SK-N-SH (cell line): ENCODE measurements at regions not wholly inside any gene's neighbourhood (a gene's known extent, or its start where the extent isn't known, plus 50 kb on each side); places are given as distances from the start of the nearest gene placed in this dataset.

ENCODE experiments used
- CTCF ChIA-PET: fragments of 300-600, 350-600 bp; formaldehyde crosslinking; extraction: SDS; loops from one replicate; lab custom pipeline; 2021; lab: Yijun Ruan, JAX
- POLR2A ChIA-PET: fragments of 350-600 bp; sonication (Branson Sonifier 250); formaldehyde crosslinking; extraction: SDS; loops from one replicate; lab custom pipeline; 2020; ENCODE audit warnings: antibody characterized with exemption, inconsistent platforms; lab: Yijun Ruan, JAX
- DNase-seq: peaks from one replicate; pipeline ENCODE4 v3.0.0; 2012
- H2AFZ ChIP-seq: fragments of 200-600 bp; sonication (generic); 2 replicates; pipeline ENCODE4 v1.8.1; 2016; ENCODE audit warnings: antibody characterized with exemption, mild to moderate bottlenecking, low read depth
- H3F3A ChIP-seq: fragments of 200-600 bp; sonication (generic); replicated peaks from 2 replicates; pipeline ENCODE3; 2016; ENCODE audit warnings: antibody characterized with exemption, mild to moderate bottlenecking; ENCODE audit not compliant: insufficient read depth
- H3K27ac ChIP-seq, 2 experiments: fragments of 200-500 bp in 1 of 2; fragments of 200-600 bp in 1 of 2; sonication (Bioruptor generic) in 1 of 2; sonication (generic), shearing (Covaris generic) in 1 of 2; 2 replicates each; pipeline versions ENCODE4 v1.5.1 to v1.6.1; 2014 to 2016; ENCODE audit warnings: low read depth in 2 of 2, inconsistent platforms in 1 of 2, low read length in 1 of 2, mild to moderate bottlenecking in 1 of 2, mixed read lengths in 1 of 2
- H3K27me3 ChIP-seq: fragments of 200-600 bp; sonication (generic), shearing (Covaris generic); 2 replicates; pipeline ENCODE4 v1.6.1; 2016; ENCODE audit warnings: mixed run types; ENCODE audit not compliant: insufficient read depth
- H3K36me3 ChIP-seq, 2 experiments: fragments of 200-500 bp in 1 of 2; fragments of 200-600 bp in 1 of 2; sonication (Bioruptor generic) in 1 of 2; sonication (generic) in 1 of 2; replicated peaks in 1 of 2; 2 replicates each; pipeline versions ENCODE3 to v1.5.1; 2014 to 2016; ENCODE audit warnings: low read length in 1 of 2, mild to moderate bottlenecking in 1 of 2; ENCODE audit not compliant: insufficient read depth in 2 of 2, control insufficient read depth in 1 of 2
- H3K4me1 ChIP-seq, 2 experiments: fragments of 200-500 bp in 1 of 2; fragments of 200-600 bp in 1 of 2; sonication (Bioruptor generic) in 1 of 2; sonication (generic), shearing (Covaris generic) in 1 of 2; 2 replicates each; pipeline versions ENCODE4 v1.5.1 to v1.6.1; 2014 to 2016; ENCODE audit warnings: low read depth in 1 of 2, low read length in 1 of 2, mixed run types in 1 of 2; ENCODE audit not compliant: insufficient read depth in 2 of 2, control insufficient read depth in 1 of 2
- H3K4me2 ChIP-seq: fragments of 200-600 bp; sonication (generic), shearing (Covaris generic); 2 replicates; pipeline ENCODE4 v1.6.1; 2017; ENCODE audit warnings: mixed run types
- H3K4me3 ChIP-seq, 2 experiments: fragments of 200-500 bp in 1 of 2; fragments of 200-600 bp in 1 of 2; sonication (Bioruptor generic) in 1 of 2; sonication (generic), shearing (Covaris generic) in 1 of 2; 2 replicates each; pipeline versions ENCODE4 v1.5.1 to v1.8.1; 2014 to 2016; ENCODE audit warnings: low read depth in 2 of 2, inconsistent platforms in 1 of 2, low read length in 1 of 2, mild to moderate bottlenecking in 1 of 2, mixed read lengths in 1 of 2, moderate library complexity in 1 of 2
- H3K79me2 ChIP-seq: fragments of 200-600 bp; sonication (generic); 2 replicates; pipeline ENCODE4 v1.8.1; 2017; ENCODE audit warnings: mild to moderate bottlenecking; ENCODE audit not compliant: insufficient read depth
- H3K9ac ChIP-seq: fragments of 200-600 bp; sonication (generic); 2 replicates; pipeline ENCODE4 v1.6.1; 2017; ENCODE audit warnings: mixed run types
- H3K9me2 ChIP-seq: fragments of 200-600 bp; sonication (generic); 2 replicates; pipeline ENCODE4 v1.6.1; 2017; ENCODE audit warnings: mixed run types
- H3K9me3 ChIP-seq: fragments of 200-600 bp; sonication (generic); 2 replicates; pipeline ENCODE4 v1.6.1; 2017; ENCODE audit warnings: mixed run types, mild to moderate bottlenecking, moderate library complexity
- H4K20me1 ChIP-seq: fragments of 200-600 bp; sonication (generic); 2 replicates; pipeline ENCODE4 v1.6.1; 2017; ENCODE audit warnings: mild to moderate bottlenecking, mixed run types; ENCODE audit not compliant: insufficient read depth
- CTCF ChIP-seq: fragments of 200-600 bp; sonication (generic); IDR thresholded peaks from 2 replicates; pipeline ENCODE4 v1.6.1; 2017; ENCODE audit warnings: antibody characterized with exemption, mild to moderate bottlenecking, moderate library complexity
- ELF1 ChIP-seq: IDR thresholded peaks from 2 replicates; pipeline ENCODE4 v1.4.0; 2012
- EP300 ChIP-seq, 2 experiments: IDR thresholded peaks; 2 replicates each; pipeline versions ENCODE4 v1.4.0 to v1.6.1; 2012; ENCODE audit warnings: borderline replicate concordance in 1 of 2, low read depth in 1 of 2, low read length in 1 of 2
- FOSL2 ChIP-seq: IDR thresholded peaks from 2 replicates; pipeline ENCODE4 v1.4.0; 2012; ENCODE audit warnings: low read depth, mild to moderate bottlenecking, moderate library complexity, borderline replicate concordance
- FOXJ3 ChIP-seq: sonication (generic); formaldehyde crosslinking; IDR thresholded peaks from 2 replicates; pipeline ENCODE4 v1.5.1; 2020; ENCODE audit warnings: mild to moderate bottlenecking, missing genetic modification reagents
- FOXM1 ChIP-seq: IDR thresholded peaks from 2 replicates; pipeline ENCODE4 v1.4.0; 2012; ENCODE audit warnings: low read depth, mild to moderate bottlenecking
- GABPA ChIP-seq: IDR thresholded peaks from 2 replicates; pipeline ENCODE4 v1.4.0; 2012; ENCODE audit warnings: low read depth, mild to moderate bottlenecking
- GATA2 ChIP-seq: sonication (generic); formaldehyde crosslinking; IDR thresholded peaks from 2 replicates; pipeline ENCODE4 v1.5.0; 2020; ENCODE audit warnings: mild to moderate bottlenecking, missing genetic modification reagents
- IRF3 ChIP-seq: fragments of 150-350 bp; IDR thresholded peaks from 2 replicates; pipeline ENCODE4 v1.6.1; 2016; ENCODE audit warnings: mild to moderate bottlenecking, low read depth, low read length
- MEF2A ChIP-seq: IDR thresholded peaks from 2 replicates; pipeline ENCODE4 v1.4.0; 2012; ENCODE audit warnings: low read depth, borderline replicate concordance
- NFIC ChIP-seq: IDR thresholded peaks from 2 replicates; pipeline ENCODE4 v1.4.0; 2012; ENCODE audit warnings: borderline replicate concordance
- NRF1 ChIP-seq: IDR thresholded peaks from 2 replicates; pipeline ENCODE4 v1.6.1; 2012; ENCODE audit warnings: low read depth, mild to moderate bottlenecking, low read length
- PBX3 ChIP-seq: IDR thresholded peaks from 2 replicates; pipeline ENCODE4; 2012
- POLR2AphosphoS5 ChIP-seq: IDR thresholded peaks from 2 replicates; pipeline ENCODE4 v1.6.1; 2012; ENCODE audit warnings: low read depth, low read length
- RAD21 ChIP-seq: IDR thresholded peaks from 2 replicates; pipeline ENCODE4 v1.6.1; 2012; ENCODE audit warnings: mild to moderate bottlenecking, low read length
- REST ChIP-seq: IDR thresholded peaks from 2 replicates; pipeline ENCODE4 v1.6.1; 2012; ENCODE audit warnings: mild to moderate bottlenecking, low read depth, low read length, moderate library complexity
- TAF1 ChIP-seq: IDR thresholded peaks from 2 replicates; pipeline ENCODE4 v1.6.1; 2012; ENCODE audit warnings: low read depth, mild to moderate bottlenecking, low read length, moderate library complexity, borderline replicate concordance
- USF2 ChIP-seq: fragments of 150-350 bp; IDR thresholded peaks from 2 replicates; pipeline ENCODE4 v1.6.1; 2017; ENCODE audit warnings: antibody characterized with exemption, low read length, low read depth, borderline replicate concordance
- YY1 ChIP-seq: IDR thresholded peaks from 2 replicates; pipeline ENCODE4 v1.4.0; 2012; ENCODE audit warnings: low read depth, mild to moderate bottlenecking
- ZBTB33 ChIP-seq: IDR thresholded peaks from 2 replicates; pipeline ENCODE4 v1.4.0; 2012; ENCODE audit warnings: low read depth, borderline replicate concordance
- WGBS: methylation state at CpG from one replicate; pipeline ENCODE4 v1.1.6; 2017; ENCODE audit warnings: low lambda C conversion rate; 5-methylcytosine and 5-hydroxymethylcytosine counted together

- TF ChIP-seq CTCF (no peak), RAD21 (no peak), GATA2 (CRISPR knock-in tag) (no peak), PBX3 (peak; percentile 95), YY1 (no peak), ELF1 (no peak), IRF3 (no peak), NFIC (peak; percentile 88), FOSL2 (peak; percentile 57; the same call in 1 of the 2 replicates), ZBTB33 (no peak), NRF1 (no peak), USF2 (no peak), FOXJ3 (CRISPR knock-in tag) (no peak), TAF1 (no peak), MEF2A (peak; percentile 70)
These were observed 275.9 kb upstream of the TPM1 start (continued) for GRCh38 chr15:62766599-62766998.

- Histone ChIP-seq H3K4me1 (peaks cover 21 to 40% of the 10 kb centered on the region in 2 experiments), H3K9me3 (no peaks in the 10 kb centered on the region), H3K9ac (peak overlapping the region; percentile 59; the same call in 1 of the 2 replicates), H3K27ac (peak overlapping the region; percentile 69 to 88; a peak in 3 of 4 replicates), H3K4me3 (no peak overlapping the region), H4K20me1 (no peaks in the 10 kb centered on the region), H3K27me3 (no peaks in the 10 kb centered on the region), H3F3A (peaks cover 43% of the 10 kb centered on the region), H3K79me2 (no peaks in the 10 kb centered on the region), H2AFZ (no peak overlapping the region), H3K4me2 (peak overlapping the region; percentile 57), H3K9me2 (no peaks in the 10 kb centered on the region), H3K36me3 (peaks cover 39 to 41% of the 10 kb centered on the region in 2 experiments)
- DNase-seq = no peak
- WGBS = 41% methylated on average over 3 of the region's 3 CpGs
- ChIA-PET POLR2A (no interaction called here), CTCF (interaction anchor here (1.1 to 2.9 kb wide), 2 partner anchors 27 to 324 kb away, joined by 4 to 10 read pairs; no protein-coding TSS in a partner anchor)
- TF ChIP-seq EP300 (IDR thresholded peaks at IDR 0.05; ENCODE audit: borderline replicate concordance in 1 of 2, low read depth in 1 of 2, low read length in 1 of 2) (peak in 1 of 2 experiments; percentile 94; a peak in 2 of 4 replicates), GABPA (no peak), NFIC (peak; percentile 85), PBX3 (peak; percentile 77), REST (no peak), POLR2AphosphoS5 (peak; percentile 31; the same call in 1 of the 2 replicates), FOXM1 (peak; percentile 69)
These were observed 272.9 kb upstream of the TPM1 start for GRCh38 chr15:62769604-62770003.
